ENCODE measurements at regions not wholly inside any gene's neighbourhood (a gene's known extent, or its start where the extent isn't known, plus 50 kb on each side); places are given as distances from the start of the nearest gene placed in this dataset.

- H3K27ac ChIP-seq: no peak overlapping the region
- TF ChIP-seq CTCF (IDR thresholded peaks at IDR 0.05) (no peak), POLR2A (IDR thresholded peaks at IDR 0.05) (no peak)
- H3K9me3 ChIP-seq (replicated peaks in 1 of 3): no peaks in the 10 kb centered on the region
- DNase-seq: no peak
- no peaks in the 10 kb centered on the region for H3K36me3 ChIP-seq (replicated peaks in 1 of 2)
- H3K4me1 ChIP-seq (replicated peaks in 1 of 2): no peaks in the 10 kb centered on the region
- 92 to 97% (median 97%) methylated on average over 5 of the region's 5 CpGs; no CpG with 5 or more reads in 1 of the 4 donors for WGBS, 4 donors
- intact Hi-C loops (cut with DNase I): no loop called here
- H3K27me3 ChIP-seq: no peaks in the 10 kb centered on the region
- no peak overlapping the region for H3K4me3 ChIP-seq
Measured at GRCh38 chr10:121130382-121130781, 279.2 kb downstream of the WDR11 start.

GRCh38 chr10:121131014-121131413, 279.9 kb downstream of the WDR11 start:
- 85 to 91% (median 87%) methylated on average over 5 of the region's 5 CpGs for WGBS, 4 donors
- H3K4me3 ChIP-seq: no peak overlapping the region
- intact Hi-C loops (cut with DNase I): no loop called here
- no peak overlapping the region for H3K27ac ChIP-seq
- DNase-seq: no peak
- no peaks in the 10 kb centered on the region for H3K36me3 ChIP-seq (replicated peaks in 1 of 2)
- no peaks in the 10 kb centered on the region for H3K27me3 ChIP-seq
- TF ChIP-seq CTCF (IDR thresholded peaks at IDR 0.05) (no peak), POLR2A (IDR thresholded peaks at IDR 0.05) (no peak)
- no peaks in the 10 kb centered on the region for H3K9me3 ChIP-seq (replicated peaks in 1 of 3)
- no peaks in the 10 kb centered on the region for H3K4me1 ChIP-seq (replicated peaks in 1 of 2)

GRCh38 chr10:121131426-121132265, 280.5 kb downstream of the WDR11 start:
- Histone ChIP-seq H3K9me3 (replicated peaks in 1 of 3) (no peaks in the 10 kb centered on the region), H3K4me3 (no peak overlapping the region), H3K27ac (no peak overlapping the region), H3K4me1 (replicated peaks in 1 of 2) (no peaks in the 10 kb centered on the region), H3K27me3 (no peaks in the 10 kb centered on the region), H3K36me3 (replicated peaks in 1 of 2) (no peaks in the 10 kb centered on the region)
- TF ChIP-seq POLR2A (IDR thresholded peaks at IDR 0.05): no peak
- no peak for TF ChIP-seq CTCF (IDR thresholded peaks at IDR 0.05)
- DNase-seq: no peak
- 80 to 83% (median 82%) methylated on average over 9 of the region's 9 CpGs for WGBS, 4 donors
- intact Hi-C loops (cut with DNase I): no loop called here

- Histone ChIP-seq H3K27me3 (no peaks in the 10 kb centered on the region), H3K4me1 (replicated peaks in 1 of 2) (no peaks in the 10 kb centered on the region), H3K36me3 (replicated peaks in 1 of 2) (no peaks in the 10 kb centered on the region), H3K4me3 (no peak overlapping the region), H3K9me3 (replicated peaks in 1 of 3) (no peaks in the 10 kb centered on the region), H3K27ac (no peak overlapping the region)
- WGBS, 4 donors: 83 to 92% (median 89%) methylated on average over 1 of the region's 1 CpG
- TF ChIP-seq POLR2A (IDR thresholded peaks at IDR 0.05) (no peak), CTCF (IDR thresholded peaks at IDR 0.05) (no peak)
- intact Hi-C loops (cut with DNase I): no loop called here
- no peak for DNase-seq
Measured at GRCh38 chr10:121132273-121132672, 281.1 kb downstream of the WDR11 start.
